Fibroblast of lung (primary cell): ENCODE measurements at regions not wholly inside any gene's neighbourhood (a gene's known extent, or its start where the extent isn't known, plus 50 kb on each side); places are given as distances from the start of the nearest gene placed in this dataset.
A peak's percentile ranks its signal among the peaks of the same experiment; 100 is the strongest.

Experiments
- CTCF ChIP-seq, 2 donors: IDR thresholded peaks in 1 of 2; conservative IDR thresholded peaks in 1 of 2; 1 replicate in 1 of 2; 2 replicates in 1 of 2; pipeline ENCODE4 v1.5.1; 2011 to 2012; ENCODE audit warnings: low read length in 2 of 2, control low read depth in 1 of 2, inconsistent platforms in 1 of 2, low read depth in 1 of 2, mild to moderate bottlenecking in 1 of 2
- EZH2 ChIP-seq: IDR thresholded peaks from 2 replicates; pipeline ENCODE4 v1.5.1; 2012; ENCODE audit warnings: low read length, control low read depth, mild to moderate bottlenecking; ENCODE audit errors: missing control alignments

GRCh38 chr15:38002883-38003477 lies 68.5 kb downstream of the TMCO5A start:
- TF ChIP-seq CTCF (conservative IDR thresholded peaks at IDR 0.05 in 1 of 2, IDR thresholded peaks at IDR 0.05 in 1 of 2; ENCODE audit: low read depth in 1 of 2, low read length in 2 of 2) (peak; percentile 76 to 83), EZH2 (no peak)
